ENCODE measurements at regions not wholly inside any gene's neighbourhood (a gene's known extent, or its start where the extent isn't known, plus 50 kb on each side); places are given as distances from the start of the nearest gene placed in this dataset.
"Not testable (repeated sequence)": the region's sequence is repeated elsewhere in the genome, so short reads cannot be mapped to it uniquely, and the experiment has no call there.

DNA sequence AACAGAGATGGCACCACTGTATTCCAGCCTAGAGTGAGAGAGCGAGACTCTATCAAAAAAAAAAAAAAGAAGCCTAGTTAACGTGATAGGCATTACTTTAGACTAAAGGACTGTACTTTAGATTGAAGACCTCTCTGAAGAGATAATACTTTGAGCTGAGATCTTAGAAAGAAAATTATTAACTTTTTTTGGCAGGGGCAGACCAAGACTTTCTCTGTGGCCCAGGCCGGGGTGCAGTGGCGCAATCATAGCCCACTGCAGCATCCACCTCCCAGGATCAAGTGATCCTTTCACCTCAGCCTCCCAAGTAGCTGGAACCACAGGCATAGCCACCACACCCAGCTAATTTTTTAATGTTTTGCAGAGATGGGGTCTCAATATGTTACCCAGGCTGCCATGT is 75.7 kb upstream of the TNRC6A start:
- Histone ChIP-seq H3K36me3 (no peaks in the 10 kb centered on the region), H3K4me1 (no peaks in the 10 kb centered on the region), H3K27ac (no peak overlapping the region), H3K27me3 (no peaks in the 10 kb centered on the region), H3K4me3 (no peak overlapping the region), H3K9me3 (no peaks in the 10 kb centered on the region)
- no peak for DNase-seq (ENCODE audit: low spot score)
- TF ChIP-seq, protein P1, sequence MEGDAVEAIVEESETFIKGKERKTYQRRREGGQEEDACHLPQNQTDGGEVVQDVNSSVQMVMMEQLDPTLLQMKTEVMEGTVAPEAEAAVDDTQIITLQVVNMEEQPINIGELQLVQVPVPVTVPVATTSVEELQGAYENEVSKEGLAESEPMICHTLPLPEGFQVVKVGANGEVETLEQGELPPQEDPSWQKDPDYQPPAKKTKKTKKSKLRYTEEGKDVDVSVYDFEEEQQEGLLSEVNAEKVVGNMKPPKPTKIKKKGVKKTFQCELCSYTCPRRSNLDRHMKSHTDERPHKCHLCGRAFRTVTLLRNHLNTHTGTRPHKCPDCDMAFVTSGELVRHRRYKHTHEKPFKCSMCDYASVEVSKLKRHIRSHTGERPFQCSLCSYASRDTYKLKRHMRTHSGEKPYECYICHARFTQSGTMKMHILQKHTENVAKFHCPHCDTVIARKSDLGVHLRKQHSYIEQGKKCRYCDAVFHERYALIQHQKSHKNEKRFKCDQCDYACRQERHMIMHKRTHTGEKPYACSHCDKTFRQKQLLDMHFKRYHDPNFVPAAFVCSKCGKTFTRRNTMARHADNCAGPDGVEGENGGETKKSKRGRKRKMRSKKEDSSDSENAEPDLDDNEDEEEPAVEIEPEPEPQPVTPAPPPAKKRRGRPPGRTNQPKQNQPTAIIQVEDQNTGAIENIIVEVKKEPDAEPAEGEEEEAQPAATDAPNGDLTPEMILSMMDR (IDR thresholded peaks at IDR 0.05) = no peak

DNA sequence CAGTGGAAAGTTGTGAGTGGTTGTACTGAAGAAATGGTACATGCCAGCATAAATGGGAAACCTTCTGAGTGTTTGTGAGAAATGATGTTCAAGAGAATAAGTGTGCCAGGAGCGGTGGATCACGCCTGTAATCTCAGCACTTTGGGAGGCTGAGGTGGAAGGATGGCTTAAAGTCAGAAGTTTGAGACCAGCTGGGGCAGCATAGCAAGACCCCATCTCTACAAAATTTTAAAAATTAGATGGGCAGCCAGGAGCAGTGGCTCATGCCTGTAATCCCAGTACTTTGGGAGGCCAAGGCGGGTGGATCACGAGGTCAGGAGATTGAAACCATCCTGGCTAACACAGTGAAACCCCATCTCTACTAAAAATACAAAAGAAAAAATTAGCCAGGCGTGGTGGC is 63.5 kb upstream of the TNRC6A start:
- peaks cover 0 to 15% of the 10 kb centered on the region in 2 donors for H3K4me1 ChIP-seq
- not testable (repeated sequence) for H3K27ac ChIP-seq; DNase-seq (ENCODE audit: low spot score); H3K27me3 ChIP-seq; H3K9me3 ChIP-seq; H3K36me3 ChIP-seq; H3K4me3 ChIP-seq

DNA sequence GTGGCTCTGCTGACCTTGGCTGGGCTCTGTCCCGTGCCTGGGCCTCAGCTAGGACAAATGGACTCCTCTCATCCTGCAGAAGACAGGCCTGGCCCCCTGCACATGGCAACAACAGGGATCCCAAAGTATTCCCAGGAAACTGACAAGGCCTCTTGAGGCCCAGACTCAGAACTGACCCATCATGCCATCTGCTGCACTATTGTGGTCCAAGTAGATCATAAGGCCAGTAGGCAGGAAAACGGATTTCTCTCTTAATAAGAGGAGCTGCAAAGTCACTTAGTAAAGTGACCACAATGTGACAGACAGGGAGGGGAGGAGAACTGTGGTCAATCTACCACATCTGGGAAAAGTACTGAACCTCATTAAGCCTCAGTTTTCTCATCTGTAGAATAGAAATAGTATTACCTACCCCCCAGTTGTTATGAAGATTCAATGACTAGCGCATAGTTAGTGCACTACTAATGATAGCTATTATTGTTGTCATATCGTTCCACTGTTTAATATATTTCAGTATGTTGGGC is 62.1 kb upstream of the TNRC6A start:
- Histone ChIP-seq H3K4me3 (no peak overlapping the region), H3K4me1 (peaks cover 0 to 19% of the 10 kb centered on the region in 2 donors), H3K27ac (peak overlapping the region in 1 of 2 donors; percentile 77), H3K9me3 (no peaks in the 10 kb centered on the region), H3K36me3 (no peaks in the 10 kb centered on the region), H3K27me3 (no peaks in the 10 kb centered on the region)
- DNase-seq (ENCODE audit: low spot score) = no peak
- TF ChIP-seq, protein P1 (IDR thresholded peaks at IDR 0.05) = no peak

DNA sequence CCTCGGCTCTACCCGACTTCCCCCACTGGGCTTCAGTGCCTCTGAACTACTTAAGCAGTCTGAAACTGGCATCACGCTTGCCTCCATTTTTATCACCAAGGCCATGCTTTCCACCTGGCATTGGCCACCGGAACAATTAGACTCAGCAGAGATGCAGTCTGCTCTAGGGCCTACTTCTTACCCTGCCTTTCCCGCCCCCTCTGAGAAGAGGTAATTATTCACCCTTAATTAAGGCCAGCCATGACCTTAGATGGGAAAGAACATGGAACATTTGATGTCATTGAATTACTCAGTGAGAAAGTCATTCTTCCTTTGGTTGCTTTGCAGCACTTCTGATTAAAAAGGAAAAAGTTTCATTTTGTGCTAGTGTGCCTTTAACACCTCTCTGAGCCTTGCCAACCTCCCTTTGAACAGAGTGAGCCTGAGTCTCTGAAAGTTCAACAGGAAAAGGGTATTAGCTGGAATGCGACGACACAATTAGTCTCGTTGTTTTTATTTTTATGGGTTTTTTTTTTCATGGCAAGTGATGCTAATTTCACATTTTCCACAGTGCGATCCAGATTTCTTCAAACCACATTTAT is 60.9 kb upstream of the TNRC6A start:
- H3K4me1 ChIP-seq = peaks cover 0 to 19% of the 10 kb centered on the region in 2 donors
- DNase-seq (ENCODE audit: low spot score) = no peak
- no peaks in the 10 kb centered on the region for H3K9me3 ChIP-seq

DNA sequence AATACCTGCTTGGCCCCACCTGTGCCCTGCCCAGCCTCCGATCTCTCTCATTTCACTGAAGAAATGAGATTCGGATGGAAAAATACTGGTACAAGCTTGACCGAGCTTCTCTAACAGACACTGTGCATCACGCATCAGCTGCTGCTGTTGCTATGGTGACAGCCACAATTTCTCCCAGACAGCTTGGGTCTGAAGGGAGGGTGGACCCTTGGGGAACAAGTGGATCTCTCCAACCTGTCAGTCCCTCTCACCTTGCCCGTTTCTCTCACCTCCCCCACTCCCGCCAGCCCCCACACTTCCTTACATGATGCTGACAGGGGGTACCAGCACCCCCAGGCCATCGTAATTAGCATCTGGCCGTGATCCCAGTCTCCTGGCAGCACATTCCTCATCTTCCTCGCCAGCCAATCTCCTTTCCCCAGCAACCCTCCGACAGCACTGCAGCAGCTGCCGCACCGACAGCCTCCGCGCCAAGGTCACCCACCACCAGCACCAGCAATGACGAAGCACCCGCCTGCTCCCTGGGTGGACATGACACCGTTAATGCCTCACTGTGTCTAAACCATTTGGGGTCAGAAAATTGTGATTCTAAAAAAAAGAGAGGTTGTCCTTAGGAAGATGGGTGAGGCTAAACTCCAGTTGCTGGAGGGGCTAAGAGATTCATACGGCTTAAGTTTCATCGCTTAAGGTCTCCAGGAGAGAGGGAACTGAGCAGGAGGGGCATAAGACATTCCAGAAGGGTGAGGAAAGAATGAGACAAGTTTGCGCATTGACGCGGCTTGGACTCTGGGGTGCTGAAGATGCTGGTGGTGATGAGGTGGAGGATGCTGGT is 58.6 kb upstream of the TNRC6A start:
- Histone ChIP-seq H3K27ac (peak overlapping the region; percentile 60 to 77), H3K9me3 (no peaks in the 10 kb centered on the region), H3K4me3 (peak overlapping the region in 1 of 2 donors; percentile 4), H3K27me3 (no peaks in the 10 kb centered on the region), H3K4me1 (peaks cover 0 to 19% of the 10 kb centered on the region in 2 donors), H3K36me3 (no peaks in the 10 kb centered on the region)
- TF ChIP-seq, protein P1 (IDR thresholded peaks at IDR 0.05) = no peak
- peak; percentile 88 for DNase-seq (ENCODE audit: low spot score)

More for the DNA sequence above, 60.9 kb upstream of the TNRC6A start:
- peak overlapping the region; percentile 60 to 77 for H3K27ac ChIP-seq
- H3K27me3 ChIP-seq = no peaks in the 10 kb centered on the region
- no peak overlapping the region for H3K4me3 ChIP-seq
- no peaks in the 10 kb centered on the region for H3K36me3 ChIP-seq
- TF ChIP-seq, protein P1 (IDR thresholded peaks at IDR 0.05) = no peak

DNA sequence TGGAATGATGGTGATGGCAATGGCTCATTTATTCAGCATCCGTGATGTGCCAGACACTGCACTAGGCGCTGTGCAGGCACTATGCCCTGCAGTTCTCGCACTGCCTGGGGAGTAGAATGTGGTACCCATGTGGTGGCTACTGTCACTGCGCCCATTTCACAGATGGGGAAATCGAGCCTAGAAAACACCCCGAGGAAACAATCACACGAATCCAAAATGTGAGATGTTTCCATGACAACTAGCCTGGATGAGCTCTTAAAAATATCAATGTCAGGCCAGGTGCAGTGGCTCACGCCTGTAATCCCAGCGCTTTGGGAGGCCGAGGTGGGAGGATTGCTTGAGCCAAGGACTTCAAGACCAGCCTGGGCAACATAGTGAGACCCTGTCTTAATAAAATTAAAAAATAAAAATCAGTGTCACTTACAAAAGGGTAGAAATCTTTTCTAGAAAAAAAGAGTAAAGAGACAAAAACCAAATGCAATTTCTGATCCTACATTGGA is 57.9 kb upstream of the TNRC6A start:
- Histone ChIP-seq H3K9me3 (no peaks in the 10 kb centered on the region), H3K4me3 (no peak overlapping the region), H3K4me1 (peaks cover 0 to 19% of the 10 kb centered on the region in 2 donors), H3K27ac (peak overlapping the region; percentile 60 to 77), H3K27me3 (no peaks in the 10 kb centered on the region), H3K36me3 (no peaks in the 10 kb centered on the region)
- no peak for DNase-seq (ENCODE audit: low spot score)
- TF ChIP-seq, protein P1 (IDR thresholded peaks at IDR 0.05) = no peak

Data from right atrium auricular region (tissue), 2 donors.